ENCODE measurements at regions not wholly inside any gene's neighbourhood (a gene's known extent, or its start where the extent isn't known, plus 50 kb on each side); places are given as distances from the start of the nearest gene placed in this dataset.

DNA sequence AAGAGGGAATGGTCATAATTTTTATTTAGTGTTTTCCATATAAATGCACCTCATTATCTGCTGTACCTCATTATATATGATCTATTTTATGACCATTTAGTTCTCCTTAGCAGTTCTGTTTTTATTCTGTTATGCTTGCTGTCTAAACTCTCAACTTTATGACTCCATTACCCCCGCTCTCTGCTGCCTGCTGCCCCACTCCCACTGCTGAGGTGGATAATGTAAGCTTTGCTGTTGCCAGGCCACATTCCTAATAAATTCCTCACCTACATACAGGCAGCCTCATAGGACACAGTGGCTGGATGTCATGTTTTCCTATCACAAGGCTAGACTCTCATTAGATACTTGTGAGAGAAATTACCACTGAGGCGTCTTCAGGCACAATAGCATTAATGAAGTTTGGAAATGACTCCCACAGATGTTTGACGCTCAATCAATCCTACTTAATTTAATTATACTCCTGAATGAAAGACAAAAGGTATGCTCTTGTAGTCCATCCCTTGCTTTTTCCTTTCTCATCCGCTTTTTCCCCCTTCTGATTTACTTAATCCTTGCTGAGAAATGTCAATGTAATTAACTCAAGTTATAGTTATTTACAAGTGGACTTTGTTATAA is 497.5 kb upstream of the IGFBP7 start:
- DNase-seq (ENCODE audit: low read depth) = no peak

DNA sequence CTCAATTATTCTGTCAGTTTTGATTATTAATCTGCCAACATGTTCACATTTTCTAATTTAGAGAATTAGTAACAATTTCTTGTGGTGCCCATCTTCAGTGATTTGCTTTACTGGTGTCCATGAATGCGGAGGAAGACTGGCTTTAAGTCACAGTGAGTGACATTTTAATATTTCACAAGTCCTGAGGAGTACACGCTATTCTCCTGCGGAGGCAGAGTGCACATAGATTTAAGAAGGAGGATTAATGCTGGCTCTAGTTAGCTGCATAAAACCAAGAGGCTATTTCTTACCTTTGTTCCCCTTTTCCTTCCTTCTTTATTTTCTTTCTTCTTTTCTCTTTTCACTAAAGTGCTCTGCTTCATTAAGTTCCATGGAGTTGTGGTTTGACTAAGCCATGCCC is 495.2 kb upstream of the IGFBP7 start:
- DNase-seq (ENCODE audit: low read depth) = no peak

GRCh38 chr4:57602141-57602540 is 492.0 kb upstream of the IGFBP7 start:
- DNase-seq (ENCODE audit: low read depth) = no peak

DNA sequence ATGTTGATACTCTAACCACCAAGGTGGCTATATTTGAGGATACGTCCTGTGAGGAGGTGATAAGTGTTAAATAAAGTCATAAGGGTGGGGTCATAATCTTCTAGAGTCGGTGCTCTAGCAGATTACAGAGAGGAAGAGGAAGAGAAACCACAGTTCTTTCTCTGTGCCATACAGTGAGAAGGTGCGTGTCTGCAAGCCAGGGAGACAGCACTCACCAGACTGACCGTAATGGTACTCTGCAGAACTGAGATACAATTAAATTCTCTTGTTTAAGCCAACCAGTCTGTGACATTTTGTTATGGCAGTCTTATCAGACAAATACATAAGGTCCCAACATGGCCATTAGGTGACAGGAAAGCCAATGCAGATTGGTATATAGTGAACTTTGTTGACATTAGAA is 480.9 kb upstream of the IGFBP7 start:
- no peak for DNase-seq (ENCODE audit: low read depth)

GRCh38 chr4:57588557-57588956 is 478.4 kb upstream of the IGFBP7 start:
- DNase-seq (ENCODE audit: low read depth) = no peak

DNA sequence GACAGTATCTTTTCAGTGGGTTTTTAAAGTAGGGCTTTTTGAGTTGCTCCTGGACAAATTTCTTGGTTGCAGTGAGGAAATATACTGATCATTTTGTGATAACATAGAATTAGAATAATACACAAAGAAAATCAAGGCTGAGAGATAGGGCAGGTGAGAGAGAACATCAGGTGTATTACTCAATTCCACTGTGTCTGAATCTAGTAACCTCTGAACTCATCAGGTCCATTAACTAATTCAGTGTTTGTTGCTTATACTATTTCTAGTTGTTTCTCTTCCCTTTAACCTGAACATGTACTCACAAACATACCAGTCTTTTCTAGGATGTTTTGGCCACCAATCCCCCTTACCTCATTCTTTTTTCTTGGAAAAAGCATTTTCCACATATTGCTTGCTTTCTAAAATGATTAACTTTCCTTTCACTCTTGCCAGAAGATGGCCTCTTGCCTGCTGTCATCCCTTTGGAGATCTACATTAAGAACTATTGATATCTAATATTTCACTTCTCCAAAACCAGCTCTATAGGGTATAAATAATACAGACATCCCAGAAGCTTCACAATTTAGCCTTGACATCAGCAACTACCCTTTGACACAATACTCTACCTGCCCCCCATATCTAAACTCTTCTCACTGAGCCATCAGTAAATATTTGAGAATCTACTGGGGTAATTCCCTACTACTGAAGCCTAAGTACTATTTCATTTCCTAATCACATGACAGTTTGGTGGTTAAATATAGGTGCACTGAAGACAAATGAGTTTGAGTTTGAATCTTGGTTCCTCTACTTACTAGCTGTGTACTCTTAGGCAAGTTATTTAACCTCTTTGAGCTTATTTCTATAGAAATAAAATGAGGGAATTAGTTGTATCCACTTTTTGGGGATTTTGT is 470.8 kb upstream of the IGFBP7 start:
- DNase-seq (ENCODE audit: low read depth) = no peak

DNA sequence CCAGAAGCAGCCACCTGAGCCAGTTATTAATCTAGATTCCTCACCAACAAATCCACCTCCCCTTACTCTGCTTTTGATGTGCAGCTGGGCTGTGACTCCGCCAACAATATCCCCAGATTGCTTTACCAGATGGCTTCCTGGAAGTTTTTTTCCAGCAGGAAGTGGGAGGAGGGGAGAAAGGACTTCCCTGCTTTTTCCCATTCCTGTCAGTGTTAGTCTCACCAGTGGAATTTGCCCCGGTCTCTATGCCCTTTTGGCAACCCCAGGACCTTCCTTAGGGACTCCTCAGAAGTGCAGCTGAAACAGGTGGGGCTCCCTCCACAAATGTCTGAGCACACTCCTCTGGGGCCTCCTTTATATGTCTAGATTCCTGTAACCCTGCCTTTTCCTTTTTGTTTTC is 465.2 kb upstream of the IGFBP7 start:
- DNase-seq (ENCODE audit: low read depth) = no peak

DNA sequence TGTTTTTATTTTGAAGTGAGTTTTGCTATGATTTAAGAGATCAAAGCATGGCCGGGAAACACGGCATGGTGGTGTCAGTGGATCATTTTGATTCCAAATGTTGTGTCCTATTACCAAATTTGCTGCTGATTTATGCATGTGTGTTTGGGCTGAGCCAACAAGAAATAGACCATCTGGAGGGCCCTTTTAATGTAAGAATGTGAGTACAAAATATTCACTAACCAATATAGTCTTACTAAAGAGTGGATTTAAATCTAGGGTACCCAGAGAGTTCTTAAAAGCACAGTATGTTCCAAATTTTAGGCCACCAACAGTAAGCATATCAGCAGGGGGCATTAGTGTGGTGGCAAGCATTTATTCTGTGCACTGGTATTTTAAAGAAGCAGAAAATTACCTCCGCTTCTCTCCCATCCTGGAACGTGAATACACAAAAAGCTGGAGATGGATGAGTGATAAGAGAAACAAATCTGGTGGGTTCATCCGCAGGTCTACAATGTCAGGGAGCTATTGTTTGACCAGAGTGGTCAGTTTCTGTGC is 444.4 kb upstream of the IGFBP7 start:
- no peak for DNase-seq (ENCODE audit: low read depth)

- DNase-seq (ENCODE audit: low read depth) = no peak
Measured at GRCh38 chr4:57553728-57554127, 443.5 kb upstream of the IGFBP7 start.

DNA sequence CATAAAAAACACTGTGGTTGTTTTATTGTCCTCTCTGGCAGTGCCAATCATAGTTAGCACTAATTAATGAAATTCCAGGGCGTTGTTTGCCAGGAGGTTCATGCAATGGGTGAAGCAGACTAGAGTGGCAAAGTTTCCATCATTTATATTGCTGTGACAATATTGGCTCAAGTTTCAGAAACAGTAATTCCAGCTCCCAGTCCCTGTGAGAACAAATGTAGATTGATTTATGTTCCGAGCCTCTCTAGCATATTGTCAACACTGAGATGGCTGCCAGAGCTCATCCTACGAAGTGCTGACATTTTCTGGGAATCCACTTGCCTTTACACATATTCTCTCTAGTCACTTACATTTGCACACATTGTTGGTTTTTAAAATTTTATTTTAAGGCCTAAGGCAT is 440.0 kb upstream of the IGFBP7 start:
- no peak for DNase-seq (ENCODE audit: low read depth)

DNA sequence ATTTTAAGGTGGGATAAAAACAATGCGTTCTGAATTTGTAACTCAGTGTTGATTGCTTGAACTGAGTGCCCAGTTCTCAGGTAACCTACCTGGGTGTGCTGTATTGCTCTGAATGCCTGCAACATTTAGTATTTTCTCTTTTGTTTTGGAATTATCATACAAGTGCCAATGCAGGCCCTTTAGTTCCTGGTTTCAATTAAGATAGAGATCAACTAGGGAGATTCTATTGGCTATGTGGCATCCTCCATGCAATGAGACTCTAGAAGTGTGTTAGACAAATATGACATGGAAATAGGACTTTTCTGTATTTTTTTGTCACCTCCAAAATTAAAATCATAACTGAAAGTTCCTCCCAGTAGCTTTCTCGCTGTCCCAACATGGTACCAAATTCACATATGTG is 438.7 kb upstream of the IGFBP7 start:
- DNase-seq (ENCODE audit: low read depth) = no peak

- DNase-seq (ENCODE audit: low read depth) = no peak
Measured at GRCh38 chr4:57544811-57545654, 434.8 kb upstream of the IGFBP7 start.

DNA sequence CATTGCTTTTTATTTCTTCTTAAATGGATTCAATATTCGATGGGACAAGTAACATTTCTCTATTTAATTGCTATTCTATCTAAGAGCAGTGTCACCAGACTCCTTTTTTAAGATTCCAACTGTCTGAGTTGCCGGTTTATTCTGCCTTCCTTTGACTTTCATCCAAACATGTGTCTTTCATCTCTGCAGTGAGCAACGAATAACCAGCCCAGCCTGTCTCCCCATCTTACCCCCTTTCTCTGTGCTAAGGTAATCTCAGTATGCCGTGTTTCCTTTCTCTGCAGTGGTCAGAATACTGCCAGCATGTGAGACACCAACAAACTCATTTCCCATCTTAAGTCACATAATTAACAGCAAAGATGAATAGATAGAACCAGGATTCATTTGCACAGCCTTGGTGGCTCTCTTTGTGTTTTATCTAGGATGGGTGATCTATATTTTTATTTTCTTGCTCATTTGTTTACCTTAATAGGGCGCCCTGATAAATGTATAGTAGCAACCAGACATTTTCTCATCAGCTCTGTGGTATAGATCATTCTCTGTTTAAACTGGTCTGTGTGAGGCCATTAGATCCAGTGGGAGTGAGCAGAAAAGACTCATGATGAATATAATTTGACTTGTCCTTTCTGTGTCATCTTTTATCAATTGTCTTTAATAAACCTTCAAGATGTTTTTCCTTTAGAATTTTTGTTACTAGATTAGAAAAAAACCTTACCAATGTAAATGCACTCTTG is 394.8 kb upstream of the IGFBP7 start:
- no peak for DNase-seq (ENCODE audit: low read depth)

- DNase-seq (ENCODE audit: low read depth) = no peak
Measured at GRCh38 chr4:57504139-57504538, 394.0 kb upstream of the IGFBP7 start.

DNA sequence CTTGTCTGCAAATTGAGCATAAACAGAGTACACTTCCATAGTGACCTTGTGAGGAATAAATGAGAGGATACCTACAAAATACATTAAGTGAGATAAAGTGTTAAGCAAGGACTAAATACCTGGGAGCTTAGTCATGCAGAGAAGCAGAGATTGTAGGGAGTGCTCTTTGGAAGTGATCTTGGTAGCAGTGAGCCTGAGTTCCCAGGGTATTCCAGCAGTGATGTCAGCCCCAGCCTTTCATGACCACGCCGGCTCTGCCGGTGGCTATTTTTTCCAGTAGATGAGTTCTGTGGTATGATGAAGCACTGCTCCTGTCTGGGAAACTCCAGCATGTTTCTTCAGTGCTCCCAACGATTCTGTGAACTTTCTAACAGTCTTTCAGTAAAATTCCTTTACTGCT is 391.5 kb upstream of the IGFBP7 start:
- DNase-seq (ENCODE audit: low read depth) = peak; percentile 26

DNA sequence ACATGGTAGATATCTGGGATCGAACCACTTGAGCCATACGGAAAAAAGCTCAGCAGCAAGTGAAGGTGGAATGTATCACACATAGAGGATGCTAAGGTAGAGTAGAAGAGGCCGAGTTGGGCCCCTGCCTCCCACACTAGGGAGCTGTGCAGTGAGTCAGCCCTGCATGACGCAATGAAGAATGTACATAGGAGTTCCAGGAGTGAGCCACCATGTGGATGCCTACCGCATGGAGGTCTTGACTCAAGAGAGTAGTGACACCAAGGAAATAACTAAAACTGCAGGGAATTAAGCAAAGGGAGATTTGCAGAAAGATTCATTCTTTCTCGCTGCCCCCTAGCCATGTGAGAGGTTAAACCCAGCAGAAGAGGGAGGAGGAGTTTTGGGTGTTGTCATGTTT is 389.6 kb upstream of the IGFBP7 start:
- no peak for DNase-seq (ENCODE audit: low read depth)

DNA sequence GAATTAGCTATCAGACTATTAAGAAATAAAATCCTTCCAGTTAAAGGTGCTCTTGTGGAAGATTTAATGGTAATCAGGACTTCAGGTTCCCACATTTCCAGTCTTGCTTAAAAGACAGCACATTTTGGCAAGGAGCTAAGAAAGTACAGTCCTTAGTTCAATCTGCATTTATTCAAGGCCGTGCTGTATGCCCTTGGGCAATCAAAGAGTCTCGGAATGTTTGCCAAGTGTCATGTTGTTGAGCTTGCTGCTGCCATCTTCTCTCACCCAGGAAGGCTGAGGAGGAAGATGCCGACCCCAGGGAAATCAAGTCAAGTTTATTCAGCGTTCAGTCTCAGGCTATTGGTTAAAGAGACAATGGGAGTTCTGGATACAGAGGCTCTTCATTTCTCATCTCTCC is 388.1 kb upstream of the IGFBP7 start:
- DNase-seq (ENCODE audit: low read depth) = no peak

- DNase-seq (ENCODE audit: low read depth) = no peak
Measured at GRCh38 chr4:57496697-57497471, 386.7 kb upstream of the IGFBP7 start.

DNA sequence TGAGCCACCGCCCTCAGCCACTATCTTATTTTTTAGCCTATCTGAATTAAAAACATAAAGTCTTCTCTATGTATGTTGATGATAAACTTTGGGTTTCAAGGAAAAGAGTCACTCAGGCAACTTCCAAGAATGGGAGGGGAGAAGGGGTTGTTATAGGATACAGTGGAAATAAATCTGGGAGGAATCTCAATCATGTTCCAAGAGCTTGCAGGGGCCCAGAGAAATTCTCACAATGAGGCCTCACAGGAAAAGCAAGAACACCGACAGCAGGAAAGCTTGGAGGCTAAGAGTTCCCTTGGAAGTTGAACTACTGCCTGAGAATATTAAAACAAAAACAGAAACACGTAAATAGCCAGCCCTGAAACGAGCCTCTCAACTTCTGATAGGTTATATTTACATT is 384.6 kb upstream of the IGFBP7 start:
- DNase-seq (ENCODE audit: low read depth) = no peak

- no peak for DNase-seq (ENCODE audit: low read depth)
Measured at GRCh38 chr4:57492251-57492878, 382.2 kb upstream of the IGFBP7 start.

- DNase-seq (ENCODE audit: low read depth) = no peak
Measured at GRCh38 chr4:57491388-57491787, 381.2 kb upstream of the IGFBP7 start.
